ENCODE measurements at regions not wholly inside any gene's neighbourhood (a gene's known extent, or its start where the extent isn't known, plus 50 kb on each side); places are given as distances from the start of the nearest gene placed in this dataset.

- 9% methylated on average over 1 of the region's 1 CpG for WGBS
- no peak for TF ChIP-seq CTCF (IDR thresholded peaks at IDR 0.05)
- no peak for TF ChIP-seq POLR2A (IDR thresholded peaks at IDR 0.05)
- no peak for TF ChIP-seq POLR2AphosphoS5 (IDR thresholded peaks at IDR 0.05)
These were observed 160.8 kb upstream of the FOXA2 start for GRCh38 chr20:22745194-22745500.

GRCh38 chr20:22746957-22747356 is 162.6 kb upstream of the FOXA2 start:
- Histone ChIP-seq H3K9me3 (no peaks in the 10 kb centered on the region), H3K4me3 (no peak overlapping the region), H3K27ac (no peak overlapping the region), H3K4me1 (replicated peaks) (no peaks in the 10 kb centered on the region), H3K27me3 (replicated peaks; ENCODE audit: insufficient read depth) (peaks cover 7% of the 10 kb centered on the region), H3K36me3 (no peaks in the 10 kb centered on the region)
- intact Hi-C loops (cut with DNase I) = no loop called here
- TF ChIP-seq POLR2AphosphoS5 (IDR thresholded peaks at IDR 0.05) (no peak), POLR2A (IDR thresholded peaks at IDR 0.05) (no peak), CTCF (IDR thresholded peaks at IDR 0.05) (no peak)
- WGBS = 80% methylated on average over 5 of the region's 5 CpGs
- DNase-seq (ENCODE audit: low spot score) = no peak

More at GRCh38 chr20:22745194-22745500, 160.8 kb upstream of the FOXA2 start:
- Histone ChIP-seq H3K4me1 (replicated peaks) (no peaks in the 10 kb centered on the region), H3K27me3 (replicated peaks; ENCODE audit: insufficient read depth) (no peaks in the 10 kb centered on the region), H3K36me3 (no peaks in the 10 kb centered on the region), H3K9me3 (no peaks in the 10 kb centered on the region), H3K27ac (no peak overlapping the region), H3K4me3 (no peak overlapping the region)
- no peak for DNase-seq (ENCODE audit: low spot score)
- intact Hi-C loops (cut with DNase I) = no loop called here

GRCh38 chr20:22752324-22752723 is 168.0 kb upstream of the FOXA2 start:
- Histone ChIP-seq H3K4me3 (no peak overlapping the region), H3K27me3 (replicated peaks; ENCODE audit: insufficient read depth) (peaks cover 13% of the 10 kb centered on the region), H3K27ac (no peak overlapping the region), H3K9me3 (no peaks in the 10 kb centered on the region), H3K4me1 (replicated peaks) (no peaks in the 10 kb centered on the region), H3K36me3 (no peaks in the 10 kb centered on the region)
- WGBS = 94% methylated on average over 1 of the region's 1 CpG
- intact Hi-C loops (cut with DNase I) = no loop called here
- DNase-seq (ENCODE audit: low spot score) = no peak
- TF ChIP-seq CTCF (IDR thresholded peaks at IDR 0.05) (no peak), POLR2AphosphoS5 (IDR thresholded peaks at IDR 0.05) (no peak), POLR2A (IDR thresholded peaks at IDR 0.05) (no peak)

GRCh38 chr20:22757424-22758183 is 173.2 kb upstream of the FOXA2 start:
- no peaks in the 10 kb centered on the region for H3K9me3 ChIP-seq
- intact Hi-C loops (cut with DNase I) = no loop called here
- no peak for DNase-seq (ENCODE audit: low spot score)
- H3K4me3 ChIP-seq = no peak overlapping the region
- H3K36me3 ChIP-seq = no peaks in the 10 kb centered on the region
- TF ChIP-seq POLR2A (IDR thresholded peaks at IDR 0.05) = no peak
- no peak for TF ChIP-seq CTCF (IDR thresholded peaks at IDR 0.05)
- TF ChIP-seq POLR2AphosphoS5 (IDR thresholded peaks at IDR 0.05) = no peak
- H3K27me3 ChIP-seq (replicated peaks; ENCODE audit: insufficient read depth) = peaks cover 5% of the 10 kb centered on the region
- WGBS = 83% methylated on average over 10 of the region's 10 CpGs
- no peaks in the 10 kb centered on the region for H3K4me1 ChIP-seq (replicated peaks)
- H3K27ac ChIP-seq = no peak overlapping the region

- no peaks in the 10 kb centered on the region for H3K4me1 ChIP-seq (replicated peaks)
- no peak for DNase-seq (ENCODE audit: low spot score)
- H3K27me3 ChIP-seq (replicated peaks; ENCODE audit: insufficient read depth) = peaks cover 3% of the 10 kb centered on the region
- H3K4me3 ChIP-seq = no peak overlapping the region
- intact Hi-C loops (cut with DNase I) = no loop called here
- H3K9me3 ChIP-seq = no peaks in the 10 kb centered on the region
- TF ChIP-seq POLR2AphosphoS5 (IDR thresholded peaks at IDR 0.05) (no peak), CTCF (IDR thresholded peaks at IDR 0.05) (no peak)
- WGBS = 44% methylated on average over 3 of the region's 3 CpGs
- H3K36me3 ChIP-seq = no peaks in the 10 kb centered on the region
- H3K27ac ChIP-seq = no peak overlapping the region
These were observed 174.4 kb upstream of the FOXA2 start for GRCh38 chr20:22758815-22759214.

Measured in prostate gland (tissue), 2 donors.